B cell (primary cell): ENCODE measurements at regions not wholly inside any gene's neighbourhood (a gene's known extent, or its start where the extent isn't known, plus 50 kb on each side); places are given as distances from the start of the nearest gene placed in this dataset.

Source experiments
- ATAC-seq: fragments of 200-7000 bp; cut with Tn5 transposase; one replicate; pipeline ENCODE4 v1.10.0; 2021; ENCODE audit warnings: low read depth, mild to moderate bottlenecking, moderate number of reproducible peaks, moderate library complexity
- CTCF ChIA-PET: fragments of 350-600 bp; sonication (Branson Sonifier 250); formaldehyde crosslinking; loops from one replicate; lab custom pipeline; 2021; ENCODE audit warnings: antibody characterized with exemption, inconsistent platforms; lab: Charles Lee
- POLR2A ChIA-PET: fragments of 350-600 bp; sonication (Branson Sonifier 250); formaldehyde crosslinking; loops from one replicate; lab custom pipeline; 2021; ENCODE audit warnings: antibody characterized with exemption; lab: Charles Lee
- DNase-seq: peaks from one replicate; pipeline ENCODE4 v3.0.0; 2013
- H2AFZ ChIP-seq: 2 replicates; pipeline ENCODE4 v1.6.1; 2012; ENCODE audit warnings: mild to moderate bottlenecking, low read depth, low read length; ENCODE audit not compliant: insufficient read depth, poor library complexity, severe bottlenecking
- H3K27ac ChIP-seq, 2 donors: 1 replicate in 1 of 2; 2 replicates in 1 of 2; pipeline ENCODE4 v1.5.1; 2012 to 2013; ENCODE audit warnings: low read length in 2 of 2, mild to moderate bottlenecking in 2 of 2, moderate library complexity in 1 of 2
- H3K27me3 ChIP-seq, 4 experiments: fragments of 200-600 bp in 1 of 4; sonication (generic) in 1 of 4; replicated peaks in 1 of 4; 1 replicate in 2 of 4; 2 replicates in 2 of 4; pipeline versions ENCODE4 v1.6.1 to v1.7.0; 2013 to 2016; ENCODE audit warnings: low read length in 3 of 4, mild to moderate bottlenecking in 2 of 4, mixed read lengths in 1 of 4, moderate library complexity in 1 of 4; ENCODE audit not compliant: insufficient read depth in 4 of 4, control insufficient read depth in 3 of 4; ENCODE audit errors: control extremely low read depth in 1 of 4
- H3K36me3 ChIP-seq, 2 experiments: replicated peaks in 1 of 2; 1 replicate in 1 of 2; 2 replicates in 1 of 2; pipeline versions ENCODE4 v1.6.1 to v1.7.1; 2013; ENCODE audit warnings: low read length in 1 of 2; ENCODE audit not compliant: insufficient read depth in 2 of 2, control insufficient read depth in 1 of 2; ENCODE audit errors: control extremely low read depth in 1 of 2, extremely low read depth in 1 of 2
- H3K4me1 ChIP-seq, 2 donors: fragments of 200-600 bp in 1 of 2; sonication (generic) in 1 of 2; 1 replicate in 1 of 2; 2 replicates in 1 of 2; pipeline versions ENCODE4 v1.5.1 to v1.6.1; 2013 to 2017; ENCODE audit warnings: low read length in 2 of 2; ENCODE audit not compliant: control insufficient read depth in 2 of 2, insufficient read depth in 2 of 2
- H3K4me2 ChIP-seq: replicated peaks from 2 replicates; pipeline ENCODE3; 2012; ENCODE audit warnings: mild to moderate bottlenecking, low read depth, low read length; ENCODE audit not compliant: poor library complexity, severe bottlenecking
- H3K4me3 ChIP-seq, 5 experiments: fragments of 200-600 bp in 1 of 5; sonication (generic) in 1 of 5; 1 replicate in 3 of 5; 2 replicates in 2 of 5; pipeline versions ENCODE4 v1.5.1 to v1.7.0; 2011 to 2016; ENCODE audit warnings: low read length in 4 of 5, mild to moderate bottlenecking in 4 of 5, low read depth in 2 of 5, control low read depth in 1 of 5, moderate library complexity in 1 of 5; ENCODE audit not compliant: insufficient read depth in 1 of 5; ENCODE audit errors: control extremely low read depth in 1 of 5, extremely low read depth in 1 of 5
- H3K79me2 ChIP-seq: fragments of 200-600 bp; sonication (generic); one replicate; pipeline ENCODE4 v1.6.0; 2016; ENCODE audit warnings: low read length; ENCODE audit not compliant: control insufficient read depth, insufficient read depth
- H3K9ac ChIP-seq: fragments of 200-600 bp; sonication (generic); 2 replicates; pipeline ENCODE4 v1.6.1; 2017; ENCODE audit warnings: mild to moderate bottlenecking, low read length, moderate library complexity
- H3K9me3 ChIP-seq, 3 donors: one replicate each; pipeline versions ENCODE4 v1.6.1 to v1.7.1; 2013; ENCODE audit warnings: low read length in 2 of 3; ENCODE audit not compliant: control insufficient read depth in 2 of 3, insufficient read depth in 1 of 3; ENCODE audit errors: control extremely low read depth in 1 of 3
- H4K20me1 ChIP-seq: 2 replicates; pipeline ENCODE4 v1.6.0; 2012; ENCODE audit warnings: mild to moderate bottlenecking, low read length; ENCODE audit not compliant: insufficient read depth, control insufficient read depth, poor library complexity, severe bottlenecking
- H3K27ac Mint-ChIP-seq: one replicate; pipeline ENCODE4 v1.8.0; 2021; ENCODE audit warnings: mixed read lengths
- H3K27me3 Mint-ChIP-seq: one replicate; pipeline ENCODE4 v1.8.0; 2021; ENCODE audit warnings: mixed read lengths
- H3K4me1 Mint-ChIP-seq: one replicate; pipeline ENCODE4 v1.8.0; 2021; ENCODE audit warnings: mixed read lengths
- H3K4me3 Mint-ChIP-seq: one replicate; pipeline ENCODE4 v1.8.0; 2021; ENCODE audit warnings: mixed read lengths
- H3K9me3 Mint-ChIP-seq: one replicate; pipeline ENCODE4 v1.8.0; 2022; ENCODE audit warnings: mixed read lengths; ENCODE audit not compliant: insufficient read depth
- EZH2 ChIP-seq: IDR thresholded peaks from 2 replicates; pipeline ENCODE4 v1.6.1; 2012; ENCODE audit warnings: borderline replicate concordance, low read depth, mild to moderate bottlenecking, moderate library complexity, low read length; ENCODE audit not compliant: insufficient read depth, poor library complexity, severe bottlenecking
- WGBS: methylation state at CpG from one replicate; pipeline ENCODE4 v1.1.5; 2013; ENCODE audit warnings: missing lambda C conversion rate; ENCODE audit not compliant: insufficient coverage; 5-methylcytosine and 5-hydroxymethylcytosine counted together
- intact Hi-C: fragments of 100-400 bp; cut with micrococcal nuclease; formaldehyde crosslinking; loops from one replicate; pipeline ENCODE4 v1.10.0; 2022
- TF ChIP-seq, protein P1 (sequence below): fragments of 200-600 bp; IDR thresholded peaks from one replicate; pipeline ENCODE4 v1.8.0; 2022; ENCODE audit warnings: antibody characterized with exemption, mild to moderate bottlenecking

DNA sequence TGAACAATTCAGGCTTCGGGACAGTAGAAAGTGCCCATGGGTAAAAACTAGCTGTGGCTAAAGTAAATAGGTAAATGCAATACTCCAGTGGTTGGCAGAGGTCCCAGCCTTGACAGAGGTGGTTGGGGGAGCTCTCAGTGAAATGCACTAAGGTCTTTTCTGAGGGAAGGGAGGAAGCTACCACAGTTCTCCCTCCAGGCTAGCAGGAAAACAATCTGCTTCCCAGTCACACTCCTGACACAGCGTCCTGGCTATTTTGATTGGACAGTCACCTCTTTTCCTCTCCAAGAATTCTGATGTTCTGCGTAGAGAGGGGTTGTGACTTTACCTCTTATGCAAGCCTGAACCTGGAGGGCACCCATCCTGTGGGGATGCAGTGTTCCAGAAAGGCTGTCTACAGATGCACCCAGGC is 128.7 kb downstream of the CYSLTR2 start:
- no peaks in the 10 kb centered on the region for H3K36me3 ChIP-seq
- H3K9ac ChIP-seq, result no peak overlapping the region
- no peak overlapping the region for H3K4me2 ChIP-seq
- ChIA-PET CTCF (interaction anchor here (2.4 kb wide), 1 partner anchor 13 kb away, joined by 7 read pairs; no protein-coding TSS in a partner anchor), POLR2A (no interaction called here)
- intact Hi-C loops, result no loop called here
- WGBS, result 100% methylated on average over 1 of the region's 3 CpGs
- ATAC-seq, result no peak
- H3K9me3 ChIP-seq, result peaks cover 1 to 22% (median 13%) of the 10 kb centered on the region in 3 donors
- no peaks in the 10 kb centered on the region for H3K4me1 ChIP-seq
- Mint-ChIP-seq H3K9me3 (peaks cover 8% of the 10 kb centered on the region), H3K4me3 (no peak overlapping the region), H3K27me3 (peaks cover 15% of the 10 kb centered on the region), H3K27ac (no peak overlapping the region), H3K4me1 (no peaks in the 10 kb centered on the region)
- no peak overlapping the region for H3K4me3 ChIP-seq
- no peaks in the 10 kb centered on the region for H3K27me3 ChIP-seq
- no peak for DNase-seq
- TF ChIP-seq EZH2, result no peak
- TF ChIP-seq, protein P1, sequence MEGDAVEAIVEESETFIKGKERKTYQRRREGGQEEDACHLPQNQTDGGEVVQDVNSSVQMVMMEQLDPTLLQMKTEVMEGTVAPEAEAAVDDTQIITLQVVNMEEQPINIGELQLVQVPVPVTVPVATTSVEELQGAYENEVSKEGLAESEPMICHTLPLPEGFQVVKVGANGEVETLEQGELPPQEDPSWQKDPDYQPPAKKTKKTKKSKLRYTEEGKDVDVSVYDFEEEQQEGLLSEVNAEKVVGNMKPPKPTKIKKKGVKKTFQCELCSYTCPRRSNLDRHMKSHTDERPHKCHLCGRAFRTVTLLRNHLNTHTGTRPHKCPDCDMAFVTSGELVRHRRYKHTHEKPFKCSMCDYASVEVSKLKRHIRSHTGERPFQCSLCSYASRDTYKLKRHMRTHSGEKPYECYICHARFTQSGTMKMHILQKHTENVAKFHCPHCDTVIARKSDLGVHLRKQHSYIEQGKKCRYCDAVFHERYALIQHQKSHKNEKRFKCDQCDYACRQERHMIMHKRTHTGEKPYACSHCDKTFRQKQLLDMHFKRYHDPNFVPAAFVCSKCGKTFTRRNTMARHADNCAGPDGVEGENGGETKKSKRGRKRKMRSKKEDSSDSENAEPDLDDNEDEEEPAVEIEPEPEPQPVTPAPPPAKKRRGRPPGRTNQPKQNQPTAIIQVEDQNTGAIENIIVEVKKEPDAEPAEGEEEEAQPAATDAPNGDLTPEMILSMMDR, result no peak
- H4K20me1 ChIP-seq, result no peaks in the 10 kb centered on the region
- no peak overlapping the region for H2AFZ ChIP-seq
- no peaks in the 10 kb centered on the region for H3K79me2 ChIP-seq
- no peak overlapping the region for H3K27ac ChIP-seq

DNA sequence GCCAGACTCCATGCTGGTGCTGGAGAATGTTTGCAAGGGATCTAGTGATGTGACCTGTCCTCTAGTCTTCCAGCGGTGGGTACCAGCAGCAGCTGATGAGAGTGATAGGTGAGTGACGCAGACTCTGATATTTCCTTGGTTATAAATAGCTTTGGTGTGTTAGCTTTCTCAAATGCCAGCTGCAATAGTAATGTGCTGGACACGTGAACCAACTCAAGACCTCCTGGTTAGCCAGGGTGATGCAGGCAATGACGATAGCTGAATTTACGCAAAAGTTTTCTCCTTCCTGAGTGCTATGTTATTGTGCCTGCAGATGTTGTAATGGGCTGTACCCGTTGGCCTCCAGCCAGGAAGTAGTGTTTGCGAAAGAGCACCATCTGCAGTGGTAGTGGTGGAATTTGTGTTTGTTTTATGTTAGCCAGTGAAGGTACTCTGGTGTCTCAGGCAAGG is 129.5 kb downstream of the CYSLTR2 start:
- Histone ChIP-seq H3K4me1 (no peaks in the 10 kb centered on the region), H3K36me3 (no peaks in the 10 kb centered on the region), H3K27me3 (no peaks in the 10 kb centered on the region), H3K27ac (no peak overlapping the region), H3K4me2 (no peak overlapping the region), H4K20me1 (no peaks in the 10 kb centered on the region), H3K9ac (no peak overlapping the region), H3K4me3 (no peak overlapping the region), H2AFZ (no peak overlapping the region), H3K9me3 (peaks cover 1 to 22% (median 13%) of the 10 kb centered on the region in 3 donors), H3K79me2 (no peaks in the 10 kb centered on the region)
- H3K27me3 Mint-ChIP-seq, result peaks cover 11% of the 10 kb centered on the region
- DNase-seq (no peak), ATAC-seq (no peak)
- no peaks in the 10 kb centered on the region for H3K4me1 Mint-ChIP-seq
- 80% methylated on average over 7 of the region's 7 CpGs for WGBS
- H3K27ac Mint-ChIP-seq, result no peak overlapping the region
- peaks cover 8% of the 10 kb centered on the region for H3K9me3 Mint-ChIP-seq
- intact Hi-C loops, result no loop called here
- H3K4me3 Mint-ChIP-seq, result no peak overlapping the region
- TF ChIP-seq EZH2, result no peak
- TF ChIP-seq, protein P1, result no peak
- POLR2A ChIA-PET, result no interaction called here
- CTCF ChIA-PET, result interaction anchor here (2.4 kb wide), 1 partner anchor 14 kb away, joined by 7 read pairs; no protein-coding TSS in a partner anchor
